A549 (cell line): ENCODE measurements at regions not wholly inside any gene's neighbourhood (a gene's known extent, or its start where the extent isn't known, plus 50 kb on each side); places are given as distances from the start of the nearest gene placed in this dataset.

ENCODE experiments used
- BHLHE40 ChIP-seq: IDR thresholded peaks from 2 replicates; pipeline ENCODE4 v1.6.1; 2012; ENCODE audit warnings: low read depth, low read length, inconsistent platforms
- EP300 ChIP-seq, 2 experiments: fragments of >200 bp; sonication (Bioruptor Twin); formaldehyde crosslinking; IDR thresholded peaks; 2 replicates in 1 of 2; 3 replicates in 1 of 2; pipeline ENCODE4 v1.6.1; 2016 to 2017
- NFE2L2 ChIP-seq: fragments of 150-350 bp; conservative IDR thresholded peaks from 2 replicates; pipeline ENCODE4 v1.6.1; 2014; ENCODE audit warnings: low read length
- SMC3 ChIP-seq: fragments of >200 bp; sonication (Bioruptor Twin); formaldehyde crosslinking; IDR thresholded peaks from 3 replicates; pipeline ENCODE4 v1.6.1; 2018; ENCODE audit warnings: inconsistent platforms
- TF ChIP-seq, protein P1 (sequence below): fragments of >200 bp; sonication (Bioruptor Twin); formaldehyde crosslinking; IDR thresholded peaks from 3 replicates; pipeline ENCODE4 v1.5.1; 2016

DNA sequence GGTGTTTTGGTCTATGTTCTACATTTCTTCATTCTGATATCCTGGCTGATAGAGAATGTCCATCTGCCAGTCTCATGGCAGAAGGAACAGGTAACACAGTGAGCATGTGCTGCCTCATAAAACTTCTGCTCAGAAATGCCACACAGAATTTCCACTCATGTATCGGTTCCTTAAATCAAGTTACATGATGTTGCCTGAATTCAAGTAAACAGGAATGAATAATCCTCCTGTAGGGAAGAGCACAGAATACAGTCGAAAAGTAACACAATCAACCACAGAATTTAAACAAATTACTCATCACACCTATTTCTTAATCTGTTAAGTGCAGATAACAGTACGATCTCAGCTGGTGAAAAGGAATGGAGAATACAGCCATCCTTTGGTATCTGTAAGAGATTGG is 74.7 kb downstream of the FAM217A start:
- TF ChIP-seq BHLHE40 (no peak), SMC3 (no peak), EP300 (IDR thresholded peaks at IDR 0.05) (no peak), NFE2L2 (no peak)
- TF ChIP-seq, protein P1, sequence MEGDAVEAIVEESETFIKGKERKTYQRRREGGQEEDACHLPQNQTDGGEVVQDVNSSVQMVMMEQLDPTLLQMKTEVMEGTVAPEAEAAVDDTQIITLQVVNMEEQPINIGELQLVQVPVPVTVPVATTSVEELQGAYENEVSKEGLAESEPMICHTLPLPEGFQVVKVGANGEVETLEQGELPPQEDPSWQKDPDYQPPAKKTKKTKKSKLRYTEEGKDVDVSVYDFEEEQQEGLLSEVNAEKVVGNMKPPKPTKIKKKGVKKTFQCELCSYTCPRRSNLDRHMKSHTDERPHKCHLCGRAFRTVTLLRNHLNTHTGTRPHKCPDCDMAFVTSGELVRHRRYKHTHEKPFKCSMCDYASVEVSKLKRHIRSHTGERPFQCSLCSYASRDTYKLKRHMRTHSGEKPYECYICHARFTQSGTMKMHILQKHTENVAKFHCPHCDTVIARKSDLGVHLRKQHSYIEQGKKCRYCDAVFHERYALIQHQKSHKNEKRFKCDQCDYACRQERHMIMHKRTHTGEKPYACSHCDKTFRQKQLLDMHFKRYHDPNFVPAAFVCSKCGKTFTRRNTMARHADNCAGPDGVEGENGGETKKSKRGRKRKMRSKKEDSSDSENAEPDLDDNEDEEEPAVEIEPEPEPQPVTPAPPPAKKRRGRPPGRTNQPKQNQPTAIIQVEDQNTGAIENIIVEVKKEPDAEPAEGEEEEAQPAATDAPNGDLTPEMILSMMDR = no peak
